HG02571 (cell line): ENCODE measurements at regions not wholly inside any gene's neighbourhood (a gene's known extent, or its start where the extent isn't known, plus 50 kb on each side); places are given as distances from the start of the nearest gene placed in this dataset.
"Not testable (repeated sequence)": the region's sequence is repeated elsewhere in the genome, so short reads cannot be mapped to it uniquely, and the experiment has no call there.

Experiments
- ATAC-seq: cut with Tn5 transposase; IDR thresholded peaks from one replicate; pipeline ENCODE4 v1.9.1; 2021; ENCODE audit warnings: mild to moderate bottlenecking, moderate library complexity; ENCODE audit not compliant: unreplicated experiment

DNA sequence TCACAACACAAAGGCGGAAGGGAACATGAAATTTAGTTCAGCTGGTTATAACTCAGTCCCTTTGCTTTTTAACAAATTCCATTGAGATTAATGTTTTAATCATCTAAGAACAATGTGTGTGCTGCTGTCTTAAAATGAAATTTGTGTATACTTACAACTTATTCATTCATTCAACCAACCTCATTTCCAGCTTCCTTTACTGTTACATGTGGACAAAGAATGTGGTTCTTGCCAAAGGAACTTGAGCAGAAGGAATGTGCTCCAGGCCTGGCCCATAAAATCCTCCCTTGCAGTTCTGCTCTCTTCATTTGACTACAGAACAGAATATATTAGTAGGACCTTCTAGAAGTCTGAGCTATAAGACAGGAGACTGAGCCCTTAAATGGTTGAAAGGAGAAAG lies 176.8 kb upstream of the GLRA2 start:
- no peak for ATAC-seq

DNA sequence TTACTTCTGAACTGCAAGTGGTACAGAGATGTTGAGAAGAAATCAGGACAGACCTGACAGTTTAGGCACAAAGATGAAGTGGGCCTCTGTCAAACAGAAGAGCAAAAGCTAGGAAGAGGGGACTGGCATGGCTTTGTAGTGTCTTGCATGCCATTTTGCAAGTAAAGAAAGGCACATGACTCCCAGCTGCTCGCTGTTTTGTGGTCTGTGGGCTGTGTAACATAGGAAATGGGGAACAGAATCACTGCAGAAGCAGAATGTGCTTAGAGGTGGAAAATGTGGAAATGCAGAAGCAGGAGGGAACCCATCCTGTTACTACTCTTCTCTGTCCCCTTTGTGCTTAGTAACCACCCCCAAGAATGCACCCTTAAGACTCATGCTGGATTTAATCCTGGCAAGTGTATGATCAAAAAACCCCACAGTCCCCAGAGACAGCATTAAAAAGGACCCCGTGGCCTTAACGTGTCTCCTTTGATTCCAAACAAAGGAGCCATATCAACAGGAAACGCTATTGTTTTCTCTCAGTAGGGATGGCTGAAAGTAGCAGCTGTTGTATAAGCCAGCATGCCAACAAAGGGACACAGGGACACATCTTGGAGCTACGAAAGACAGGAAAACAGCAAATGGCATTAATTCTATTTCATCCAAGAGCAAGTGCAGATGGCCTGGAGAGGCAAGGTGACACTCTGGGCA lies 177.6 kb upstream of the GLRA2 start:
- no peak for ATAC-seq

DNA sequence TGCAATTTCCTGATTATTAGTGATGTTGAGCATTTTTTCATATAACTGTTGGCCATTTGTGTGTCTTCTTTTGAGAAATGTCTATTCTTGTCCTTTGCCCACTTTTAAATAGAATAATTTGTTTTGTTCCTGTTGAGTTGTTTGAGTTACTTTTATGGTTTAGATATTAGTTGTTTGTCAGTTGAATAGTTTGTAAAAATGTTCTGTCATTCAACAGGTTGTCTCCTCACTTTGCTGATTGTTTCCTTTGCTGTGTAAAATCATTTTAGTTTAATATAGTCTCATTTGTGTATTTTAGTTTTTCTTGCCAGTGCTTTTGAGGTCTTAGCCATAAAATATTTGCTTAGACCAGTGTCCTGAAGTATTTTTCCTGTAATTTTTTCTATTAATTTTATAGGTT lies 181.8 kb upstream of the GLRA2 start:
- no peak for ATAC-seq

DNA sequence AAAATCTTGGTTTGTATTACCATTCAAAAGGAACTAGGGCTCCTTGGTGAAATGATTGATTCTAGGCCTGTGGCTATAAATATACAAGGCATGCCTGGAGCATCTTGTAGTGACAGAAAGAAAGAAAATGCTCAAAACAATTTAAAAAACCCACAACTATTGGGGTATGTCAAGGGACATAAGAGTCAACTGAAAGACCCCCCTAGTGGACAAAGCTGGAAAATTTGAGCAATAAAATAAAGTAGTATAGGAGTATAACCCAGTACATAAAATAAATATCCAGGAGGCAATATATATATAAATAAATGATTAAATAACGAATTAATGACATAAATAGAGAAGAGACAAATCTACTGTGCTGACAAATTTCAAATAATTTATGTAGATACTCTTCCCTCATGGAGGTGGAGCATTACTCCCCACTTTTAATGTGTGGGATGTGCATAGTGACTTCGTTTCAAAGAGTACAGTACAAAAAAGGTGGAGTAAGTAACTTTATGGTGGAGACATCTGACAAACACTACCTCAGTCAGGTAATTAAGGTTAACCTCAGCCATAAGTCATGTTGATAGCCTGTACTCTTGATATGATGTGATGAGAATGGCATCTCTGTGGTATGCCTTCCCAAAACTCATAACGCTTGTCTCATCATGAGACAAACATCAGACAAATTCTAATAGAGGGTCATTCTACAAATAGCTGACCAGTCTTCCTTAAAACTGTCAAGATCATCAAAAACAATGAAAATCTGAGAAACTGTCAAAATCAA lies 185.0 kb upstream of the GLRA2 start:
- ATAC-seq, result no peak

DNA sequence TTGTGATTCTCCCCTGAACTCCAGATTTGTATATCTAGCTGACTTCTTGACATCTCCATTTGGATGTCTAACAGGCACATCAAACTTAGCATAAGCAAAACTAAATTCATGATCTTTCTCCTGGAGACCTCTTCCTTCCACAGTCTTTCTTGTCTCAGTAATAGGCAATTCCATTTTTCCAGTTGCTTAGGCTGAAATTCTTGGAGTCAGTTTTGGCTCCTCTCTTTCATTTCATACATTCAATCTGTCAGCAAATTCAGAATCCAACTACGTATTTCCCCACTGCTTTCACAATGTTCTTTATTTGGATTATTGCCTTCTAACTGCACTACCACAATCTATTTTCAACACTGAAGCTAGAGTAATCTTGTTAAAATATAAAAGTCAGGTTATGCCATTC lies 219.9 kb upstream of the GLRA2 start:
- ATAC-seq, result no peak

DNA sequence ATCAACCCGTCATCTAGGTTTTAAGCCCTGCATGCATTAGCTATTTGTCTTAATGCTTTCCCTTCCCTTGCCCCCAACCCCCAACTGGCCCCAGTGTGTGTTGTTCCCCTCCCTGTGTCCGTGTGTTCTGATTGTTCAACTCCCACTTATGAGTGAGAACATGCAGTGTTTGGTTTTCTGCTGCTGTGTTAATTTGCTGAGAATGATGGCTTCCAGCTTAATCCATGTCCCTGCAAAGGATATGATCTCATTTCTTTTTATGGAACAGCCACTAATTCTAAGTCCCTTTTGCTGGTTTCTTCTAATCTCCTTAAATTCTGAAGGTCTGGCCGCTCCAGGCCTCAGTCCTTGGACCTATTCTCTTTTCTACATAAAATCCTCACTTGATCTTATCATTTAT lies 220.4 kb upstream of the GLRA2 start:
- not testable (repeated sequence) for ATAC-seq

DNA sequence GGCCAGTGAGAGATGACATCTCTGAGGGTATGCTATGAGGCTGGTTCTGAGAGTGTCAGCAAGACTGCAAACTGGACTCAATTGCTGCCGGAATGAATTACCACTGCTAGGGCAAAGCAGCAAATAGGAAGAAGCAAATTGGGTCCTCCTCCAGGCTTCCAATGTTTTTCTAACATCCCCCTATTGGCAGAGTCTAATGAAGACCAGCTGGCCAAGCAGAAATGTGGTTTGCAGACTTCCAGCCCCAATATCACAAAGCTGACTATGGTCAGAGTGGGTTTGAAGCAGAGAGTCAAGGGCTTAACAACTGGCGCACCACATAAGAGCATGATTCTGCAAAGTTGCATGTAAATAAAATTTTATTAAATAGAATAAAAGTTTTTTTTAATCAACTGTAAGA lies 225.4 kb upstream of the GLRA2 start:
- no peak for ATAC-seq

DNA sequence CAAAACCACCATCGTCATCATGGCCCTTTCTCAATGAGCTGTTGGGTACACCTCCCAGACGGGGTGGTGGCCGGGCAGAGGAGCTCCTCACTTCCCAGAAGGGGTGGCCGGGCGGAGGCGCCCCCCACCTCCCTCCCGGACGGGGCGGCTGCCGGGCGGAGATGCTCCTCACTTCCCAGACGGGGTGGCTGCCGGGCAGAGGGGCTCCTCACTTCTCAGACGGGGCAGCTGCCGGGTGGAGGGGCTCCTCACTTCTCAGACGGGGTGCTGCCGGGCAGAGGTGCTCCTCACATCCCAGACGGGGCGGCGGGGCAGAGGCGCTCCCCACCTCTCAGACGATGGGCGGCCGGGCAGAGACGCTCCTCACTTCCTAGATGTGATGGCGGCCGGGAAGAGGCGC lies 226.8 kb upstream of the GLRA2 start:
- ATAC-seq, result not testable (repeated sequence)

DNA sequence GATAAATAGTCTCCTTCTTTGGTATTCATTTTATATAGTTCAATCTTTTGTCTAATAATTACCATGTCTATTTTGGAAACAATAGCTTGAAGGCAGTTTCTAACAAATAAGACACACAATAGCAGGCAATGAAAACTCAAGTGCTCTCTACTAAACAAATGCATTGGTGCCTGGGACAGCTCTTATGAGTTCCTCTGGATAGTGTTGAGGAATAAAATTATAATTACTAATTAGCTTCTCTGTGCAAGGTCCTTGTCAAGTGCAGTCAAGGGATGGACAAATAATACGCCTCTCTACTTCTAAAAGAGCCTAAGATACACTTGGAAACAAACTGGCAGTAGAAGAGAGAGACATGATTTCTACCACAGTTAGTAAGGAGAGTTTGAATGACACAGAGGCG lies 229.0 kb upstream of the GLRA2 start:
- no peak for ATAC-seq

DNA sequence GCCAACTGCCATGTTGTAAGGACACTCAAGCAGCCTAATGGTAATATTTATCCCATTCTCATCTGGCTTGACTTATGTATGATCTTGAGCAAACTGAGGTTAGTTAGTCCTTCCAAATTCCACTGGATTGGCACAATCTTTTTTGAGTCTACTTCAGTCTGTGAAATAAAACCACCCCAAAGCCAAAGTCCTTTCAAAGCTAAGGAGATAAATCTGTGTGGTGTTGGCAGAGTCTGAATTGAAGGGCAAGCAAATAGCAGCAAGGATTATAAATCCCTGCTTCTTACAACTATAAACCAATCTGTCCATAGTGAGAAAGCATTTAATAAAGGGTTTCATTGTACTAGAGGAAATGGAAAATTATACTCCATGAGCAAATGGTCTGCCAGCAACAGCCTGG lies 233.9 kb upstream of the GLRA2 start:
- ATAC-seq, result no peak

DNA sequence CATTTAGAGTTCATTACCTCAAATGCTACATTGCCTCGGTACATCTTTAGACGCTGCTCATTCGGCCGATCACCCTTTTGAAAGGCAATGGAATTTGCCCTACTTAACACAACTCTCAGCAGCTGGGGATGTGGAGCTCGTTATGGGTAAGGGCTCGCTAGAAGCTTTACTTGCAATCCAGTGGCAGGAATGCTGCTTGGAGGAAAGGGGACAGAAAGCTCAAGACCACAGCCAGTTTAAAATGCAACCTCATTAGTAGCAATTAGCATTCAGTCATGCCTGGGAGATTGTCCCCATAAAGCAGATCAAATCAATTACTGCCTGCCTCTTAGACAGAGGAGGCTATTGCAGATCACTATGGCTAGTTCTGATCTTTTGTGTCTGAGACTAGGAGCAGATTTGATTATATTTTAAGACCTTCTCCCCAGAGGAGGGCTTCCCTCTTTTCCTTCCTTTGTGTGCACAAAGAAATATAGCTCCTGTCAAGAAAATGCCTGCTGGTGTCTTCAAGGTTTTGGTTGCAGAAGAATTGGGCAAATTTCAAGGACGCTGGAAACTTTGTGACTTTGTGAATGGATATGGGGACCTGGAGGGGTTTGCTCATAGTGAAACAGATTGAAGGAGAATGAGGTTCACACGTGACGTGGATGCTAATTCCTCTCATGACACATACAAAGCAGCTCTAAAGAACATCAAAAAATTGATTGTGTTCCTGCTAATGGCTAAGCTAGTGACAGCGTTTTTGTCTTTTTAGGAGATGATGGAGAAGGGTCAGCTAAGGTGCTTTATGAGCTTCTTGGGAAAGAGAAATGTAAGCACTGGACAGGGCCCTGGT lies 237.5 kb upstream of the GLRA2 start:
- ATAC-seq, result no peak

DNA sequence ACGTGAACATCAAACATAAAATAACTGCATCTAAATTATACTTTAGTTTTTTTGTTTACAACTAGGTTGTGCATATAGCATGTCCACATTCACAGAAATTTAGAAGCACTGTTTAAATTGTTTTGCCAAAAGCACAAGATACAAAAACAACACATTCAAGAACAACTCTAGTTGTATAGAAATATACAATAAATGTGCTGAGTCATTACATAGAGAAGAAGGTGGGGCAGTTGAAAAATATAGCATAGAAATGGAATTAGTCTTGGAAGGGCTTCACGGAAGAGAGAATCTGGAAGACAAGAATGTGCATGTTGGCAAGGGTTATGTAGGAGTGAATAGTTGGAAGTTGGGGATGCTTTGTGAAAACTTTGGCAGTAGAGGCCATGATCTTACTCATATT lies 239.0 kb upstream of the GLRA2 start:
- ATAC-seq, result no peak

DNA sequence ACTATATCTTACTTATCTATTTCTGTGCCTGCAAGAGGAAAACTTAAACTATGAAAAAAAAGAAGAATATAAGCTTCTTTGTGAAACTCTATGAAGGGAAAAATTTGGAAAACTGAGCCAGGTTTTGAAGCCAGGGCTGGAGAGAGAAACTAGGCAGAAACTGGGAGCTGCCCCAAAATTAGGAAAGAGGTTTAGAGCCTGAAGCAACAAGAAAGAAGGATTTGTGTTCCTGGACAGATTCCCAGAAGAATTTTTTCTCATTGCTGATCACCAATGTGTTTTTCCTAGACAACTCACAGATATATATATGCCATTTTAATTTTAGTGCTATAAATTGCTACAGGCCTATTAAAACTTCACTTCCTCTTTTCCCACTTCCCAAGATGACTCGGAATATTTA lies 245.0 kb upstream of the GEMIN8 start:
- no peak for ATAC-seq

DNA sequence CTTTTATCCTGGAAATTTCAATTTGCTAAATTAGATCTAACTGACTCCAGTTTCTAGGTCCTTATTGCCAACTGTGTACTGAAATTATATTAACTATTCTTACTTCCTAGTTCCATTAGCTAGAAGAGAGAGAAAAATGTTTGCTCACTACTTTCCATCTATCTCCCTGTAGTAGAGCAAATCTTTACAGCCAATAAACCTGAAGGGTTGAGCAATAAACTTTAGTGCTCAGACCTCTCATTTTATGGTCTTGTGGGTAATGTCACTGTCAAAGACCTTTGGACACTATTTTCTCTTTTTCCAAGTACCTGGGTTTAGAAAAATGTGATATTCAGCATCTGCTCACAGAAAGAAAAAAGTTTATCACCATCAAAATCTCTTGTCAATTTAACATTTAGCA lies 237.5 kb upstream of the GEMIN8 start:
- no peak for ATAC-seq

DNA sequence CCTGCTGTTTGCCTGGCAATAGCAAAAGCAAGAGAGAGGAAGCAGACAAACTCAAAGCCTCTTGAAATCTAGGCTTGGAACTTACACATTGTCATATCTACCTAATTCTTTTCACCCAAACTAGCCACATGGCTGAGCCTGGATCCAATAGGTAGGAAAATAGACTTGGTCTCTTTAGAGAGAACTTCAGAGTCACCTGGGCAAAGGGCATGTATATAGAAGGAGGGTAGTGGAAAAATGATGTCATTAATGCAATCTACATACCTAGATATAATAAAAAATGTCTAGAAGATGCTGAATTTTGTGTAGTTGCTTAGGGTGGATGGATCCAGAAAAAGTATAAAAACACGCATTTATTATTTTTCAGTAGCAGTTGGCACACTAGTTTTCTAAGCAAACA lies 237.0 kb upstream of the GEMIN8 start:
- ATAC-seq, result no peak

DNA sequence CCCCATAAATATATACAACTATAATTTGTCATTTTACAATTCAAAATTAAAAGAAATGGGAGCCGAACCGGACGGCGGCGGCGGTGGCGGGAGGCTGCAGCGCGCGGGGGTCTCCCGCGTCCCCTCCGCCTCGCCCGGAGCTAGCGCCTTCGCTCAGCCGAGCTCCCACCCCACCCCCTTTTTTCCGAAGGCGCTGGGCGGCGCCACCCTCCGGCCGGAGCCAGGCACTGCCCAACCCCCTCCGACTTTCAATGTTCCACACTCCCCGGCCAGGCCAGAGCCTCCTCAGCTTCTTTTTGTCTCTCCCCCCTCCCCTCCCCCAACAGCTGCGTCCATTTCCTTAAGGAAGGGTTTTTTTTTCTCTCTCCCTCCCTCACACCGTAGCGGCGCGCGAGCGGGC lies 214.1 kb upstream of the GEMIN8 start:
- no peak for ATAC-seq

DNA sequence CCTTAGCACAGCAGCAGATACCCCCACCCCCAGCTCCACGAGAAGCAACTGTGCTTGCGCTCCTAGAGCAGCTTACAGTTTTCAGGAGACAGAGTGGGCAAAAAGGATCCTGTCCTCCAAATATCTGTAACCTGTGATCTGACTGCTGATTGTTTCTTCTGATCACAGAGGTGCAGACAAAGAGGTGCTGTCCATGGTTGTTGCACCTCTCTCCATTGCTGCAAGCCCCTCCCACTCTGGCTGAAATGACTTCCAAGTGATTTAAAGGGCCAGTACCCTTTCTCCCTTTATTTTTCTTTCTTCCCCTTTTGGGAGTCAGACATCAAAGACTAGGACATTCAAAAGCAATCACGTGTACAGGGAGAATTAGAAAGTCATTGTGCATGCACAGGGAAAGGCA lies 205.3 kb upstream of the GEMIN8 start:
- no peak for ATAC-seq

DNA sequence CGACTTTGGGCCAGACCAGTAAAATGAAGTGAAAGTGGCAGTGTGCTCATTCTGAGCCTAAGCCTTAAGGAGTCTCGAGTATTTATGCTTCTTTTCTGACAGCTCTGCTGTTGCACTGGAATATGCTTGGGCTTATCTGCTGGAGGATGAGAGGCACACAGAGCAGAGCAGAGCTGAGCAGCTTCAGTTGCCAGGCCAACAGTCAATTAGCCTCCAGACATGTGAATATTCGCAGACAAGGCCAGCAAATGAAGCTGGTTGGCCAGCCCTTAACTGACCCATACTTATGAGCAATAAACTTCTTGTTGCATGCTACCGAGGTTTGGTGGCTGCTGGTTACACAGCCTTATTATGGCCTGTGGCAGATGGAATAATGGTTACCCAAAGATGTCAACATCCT lies 203.0 kb upstream of the GEMIN8 start:
- no peak for ATAC-seq

DNA sequence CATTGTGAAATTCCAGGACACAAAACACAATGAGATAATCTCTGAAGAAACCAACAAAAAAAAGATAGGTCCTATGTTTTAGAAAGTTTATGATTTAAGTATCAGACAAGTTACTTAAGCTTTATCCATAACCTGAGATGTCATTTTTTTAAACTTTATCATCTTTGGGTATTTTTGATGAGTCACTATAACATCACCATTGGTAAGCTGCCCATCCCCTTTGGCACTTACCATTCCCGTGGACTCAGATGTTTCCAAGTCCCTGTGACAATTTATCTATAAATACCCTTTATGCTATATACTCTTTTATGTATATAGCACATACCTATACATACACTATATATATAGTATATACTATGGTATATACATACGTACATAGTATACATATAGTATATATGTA lies 198.9 kb upstream of the GEMIN8 start:
- no peak for ATAC-seq

DNA sequence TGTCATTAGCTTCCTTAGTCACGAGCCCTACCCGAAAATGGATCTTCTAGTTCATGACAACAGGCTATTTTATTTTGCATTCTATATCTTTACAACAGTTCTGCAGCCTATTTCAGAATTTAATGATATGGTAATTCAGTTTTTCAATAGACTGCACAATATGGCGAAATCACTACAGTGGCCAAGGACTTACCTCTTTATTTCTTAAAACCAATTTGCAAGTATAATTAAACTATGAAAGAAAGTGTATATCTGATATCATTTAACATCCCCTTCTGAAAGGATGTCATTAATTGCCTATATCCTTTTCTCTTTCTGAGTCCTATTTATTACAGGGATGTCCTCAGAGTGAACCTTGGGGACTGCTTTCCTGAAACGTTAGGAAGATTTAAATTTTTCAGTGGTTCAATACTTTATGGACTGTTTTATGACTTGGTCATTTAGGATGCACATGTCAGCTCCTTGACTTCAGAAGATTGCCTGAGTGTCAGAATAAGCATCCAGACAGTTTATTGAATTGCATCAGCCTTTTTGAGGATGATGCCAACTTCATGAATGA lies 190.8 kb upstream of the GEMIN8 start:
- no peak for ATAC-seq

DNA sequence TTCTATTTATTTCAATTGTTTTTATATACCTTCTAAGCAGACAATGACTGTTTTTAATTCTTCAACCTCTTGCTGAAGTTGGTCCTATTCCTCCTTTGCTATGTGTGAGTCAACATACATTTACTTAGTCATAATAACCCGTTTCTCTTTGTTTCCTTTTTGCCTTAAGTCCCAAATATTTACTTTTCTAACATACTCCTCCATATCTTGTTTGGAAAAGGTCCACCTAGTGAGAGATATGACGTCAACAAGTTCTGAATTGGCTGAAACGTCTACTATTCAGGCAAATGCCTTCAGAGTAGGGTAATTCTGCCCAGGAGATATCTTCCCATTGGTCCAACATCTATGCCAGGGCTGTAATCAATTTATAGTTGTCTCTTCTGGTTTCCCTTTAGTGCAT lies 179.3 kb upstream of the GEMIN8 start:
- ATAC-seq, result no peak

DNA sequence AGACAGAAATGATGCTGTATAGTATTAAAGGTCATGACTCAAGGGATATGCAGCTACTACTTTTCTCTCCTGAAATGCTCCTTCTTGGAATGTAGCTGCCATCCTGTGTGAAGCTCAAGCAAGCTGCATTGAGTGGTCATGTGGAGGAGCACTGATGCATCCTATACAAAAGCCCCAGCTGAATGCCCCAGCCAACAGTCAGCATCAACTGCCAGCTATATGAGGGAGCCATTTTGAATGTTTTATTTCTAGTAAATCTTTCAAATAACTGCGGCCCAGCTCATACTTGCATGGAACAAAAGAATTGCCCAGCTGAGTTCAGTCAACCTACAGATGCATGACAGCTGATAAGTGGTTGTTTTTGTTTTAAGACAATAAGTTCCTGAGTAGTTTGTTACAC lies 165.0 kb upstream of the GEMIN8 start:
- no peak for ATAC-seq
